AG04449 (cell line): ENCODE measurements at regions not wholly inside any gene's neighbourhood (a gene's known extent, or its start where the extent isn't known, plus 50 kb on each side); places are given as distances from the start of the nearest gene placed in this dataset.

ENCODE experiments used
- CTCF ChIA-PET: fragments of 350-600 bp; formaldehyde crosslinking; extraction: SDS; loops from one replicate; lab custom pipeline; 2021; ENCODE audit warnings: antibody characterized with exemption; lab: Yijun Ruan, JAX
- POLR2A ChIA-PET: fragments of 400-600, 350-600 bp; formaldehyde crosslinking; extraction: SDS; loops from one replicate; lab custom pipeline; 2020; ENCODE audit warnings: antibody characterized with exemption, inconsistent platforms; lab: Yijun Ruan, JAX
- DNase-seq: peaks from one replicate; pipeline ENCODE4 v3.0.0-alpha.2; 2010; ENCODE audit warnings: low read depth, low spot score
- H3K4me3 ChIP-seq: 2 replicates; pipeline ENCODE4 v1.5.1; 2011; ENCODE audit warnings: low read depth, mild to moderate bottlenecking, control low read depth, low read length
- CTCF ChIP-seq: IDR thresholded peaks from one replicate; pipeline ENCODE4 v1.5.1; 2011; ENCODE audit warnings: mild to moderate bottlenecking, moderate library complexity, low read length, control low read depth, inconsistent platforms; ENCODE audit not compliant: insufficient read depth; ENCODE audit errors: missing control alignments

- no peak for TF ChIP-seq CTCF
- CTCF ChIA-PET, result no interaction called here
- POLR2A ChIA-PET, result no interaction called here
- no peak overlapping the region for H3K4me3 ChIP-seq
- DNase-seq, result no peak
Observed at GRCh38 chr20:10947726-10948125, 273.9 kb upstream of the JAG1 start.

GRCh38 chr20:10949930-10950783 lies 276.4 kb upstream of the JAG1 start:
- CTCF ChIA-PET, result interaction anchor here (1.2 kb wide), 1 partner anchor 276 kb away, joined by 4 read pairs; no protein-coding TSS in a partner anchor

GRCh38 chr20:10951216-10951615 lies 277.4 kb upstream of the JAG1 start:
- ChIA-PET CTCF (no interaction called here), POLR2A (no interaction called here)
- DNase-seq, result no peak
- TF ChIP-seq CTCF, result no peak
- no peak overlapping the region for H3K4me3 ChIP-seq

More at GRCh38 chr20:10949930-10950783, 276.4 kb upstream of the JAG1 start:
- DNase-seq, result no peak
- POLR2A ChIA-PET, result interaction anchor here (0.5 kb wide), 1 partner anchor 23 kb away, joined by 3 read pairs; no protein-coding TSS in a partner anchor
- H3K4me3 ChIP-seq, result no peak overlapping the region
- no peak for TF ChIP-seq CTCF

- ChIA-PET CTCF (no interaction called here), POLR2A (no interaction called here)
- DNase-seq, result no peak
- TF ChIP-seq CTCF, result no peak
- H3K4me3 ChIP-seq, result no peak overlapping the region
Observed at GRCh38 chr20:10951904-10952303, 278.1 kb upstream of the JAG1 start.

GRCh38 chr20:10953437-10953836 lies 279.6 kb upstream of the JAG1 start:
- ChIA-PET POLR2A (no interaction called here), CTCF (no interaction called here)
- TF ChIP-seq CTCF, result no peak
- no peak for DNase-seq
- H3K4me3 ChIP-seq, result no peak overlapping the region

GRCh38 chr20:10954137-10954840 lies 280.5 kb upstream of the JAG1 start:
- no peak for DNase-seq
- CTCF ChIA-PET, result interaction anchor here (1.4 kb wide), 1 partner anchor 590 kb away, joined by 3 read pairs; no protein-coding TSS in a partner anchor
- POLR2A ChIA-PET, result no interaction called here
- TF ChIP-seq CTCF, result no peak
- H3K4me3 ChIP-seq, result no peak overlapping the region
